ENCODE measurements at regions not wholly inside any gene's neighbourhood (a gene's known extent, or its start where the extent isn't known, plus 50 kb on each side); places are given as distances from the start of the nearest gene placed in this dataset.

DNA sequence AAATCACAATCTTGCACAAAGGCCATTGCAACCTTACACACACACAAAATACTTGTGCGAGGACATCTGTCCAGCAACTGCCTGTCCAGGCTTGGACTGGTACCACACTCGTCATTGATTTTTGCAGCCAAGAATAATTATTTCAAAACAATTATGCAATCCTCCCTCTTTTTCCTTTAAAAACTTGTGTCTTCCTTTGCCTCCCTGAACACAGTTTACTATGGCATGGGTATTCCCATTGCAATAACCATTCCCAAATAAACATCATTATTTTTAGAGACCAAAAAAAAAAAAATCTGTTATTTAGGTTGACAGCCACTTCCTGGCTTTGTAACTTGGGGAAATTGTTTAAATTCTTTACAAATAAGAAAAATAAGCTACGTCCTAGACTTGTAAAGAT is 54.0 kb downstream of the C11orf91 start:
- no peaks in the 10 kb centered on the region for H3K4me1 ChIP-seq (ENCODE audit: insufficient read depth)
- WGBS = 63% methylated on average over 3 of the region's 3 CpGs
- no peak overlapping the region for H3K27ac ChIP-seq (ENCODE audit: low read depth)
- no peak for DNase-seq (ENCODE audit: extremely low spot score)
- H3K36me3 ChIP-seq (ENCODE audit: insufficient read depth) = no peaks in the 10 kb centered on the region
- H3K4me3 ChIP-seq (ENCODE audit: low read depth, low read length) = no peak overlapping the region

DNA sequence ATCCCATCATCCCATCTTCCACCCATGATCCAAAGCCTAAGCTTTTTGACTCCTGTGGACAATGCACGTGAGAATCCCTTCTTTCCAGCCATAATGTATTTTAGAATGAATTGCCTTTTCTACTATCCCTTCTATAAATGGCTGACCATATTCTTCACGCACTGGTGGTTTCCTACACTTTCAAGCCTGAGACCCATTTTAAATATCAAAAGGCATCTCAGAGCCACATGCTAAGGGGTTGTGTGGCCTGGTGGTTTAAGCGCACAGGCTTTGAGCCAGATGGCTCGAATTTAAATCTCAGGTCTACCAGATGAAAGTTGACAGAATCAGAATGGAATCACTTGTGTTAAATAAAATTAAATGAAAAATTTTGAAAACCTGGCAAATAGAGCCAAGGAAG is 54.5 kb downstream of the C11orf91 start:
- WGBS = 93% methylated on average over 4 of the region's 4 CpGs
- DNase-seq (ENCODE audit: extremely low spot score) = no peak
- H3K36me3 ChIP-seq (ENCODE audit: insufficient read depth) = no peaks in the 10 kb centered on the region

DNA sequence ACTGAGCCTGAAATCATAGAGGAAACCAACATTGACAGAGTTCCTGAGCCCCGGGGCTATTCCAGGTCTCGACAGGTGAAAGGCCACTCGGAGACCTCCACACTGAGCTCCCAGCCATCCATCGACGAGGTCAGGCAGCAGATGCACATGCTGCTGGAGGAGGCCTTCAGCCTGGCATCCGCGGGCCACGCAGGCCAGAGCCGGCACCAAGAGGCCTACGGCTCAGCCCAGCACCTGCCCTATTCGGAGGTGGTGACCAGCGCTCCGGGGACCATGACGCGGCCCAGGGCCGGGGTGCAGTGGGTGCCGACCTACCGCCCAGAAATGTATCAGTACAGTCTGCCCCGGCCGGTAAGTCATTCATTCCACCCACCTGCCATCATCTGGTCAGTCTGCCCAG is 54.9 kb downstream of the C11orf91 start:
- Histone ChIP-seq H3K4me1 (ENCODE audit: insufficient read depth) (no peaks in the 10 kb centered on the region), H3K36me3 (ENCODE audit: insufficient read depth) (no peaks in the 10 kb centered on the region), H3K4me3 (ENCODE audit: low read depth, low read length) (no peak overlapping the region), H3K27ac (ENCODE audit: low read depth) (no peak overlapping the region)
- 94% methylated on average over 20 of the region's 20 CpGs for WGBS
- no peak for DNase-seq (ENCODE audit: extremely low spot score)

More for the DNA sequence above, 54.5 kb downstream of the C11orf91 start:
- Histone ChIP-seq H3K4me3 (ENCODE audit: low read depth, low read length) (no peak overlapping the region), H3K4me1 (ENCODE audit: insufficient read depth) (no peaks in the 10 kb centered on the region), H3K27ac (ENCODE audit: low read depth) (no peak overlapping the region)

DNA sequence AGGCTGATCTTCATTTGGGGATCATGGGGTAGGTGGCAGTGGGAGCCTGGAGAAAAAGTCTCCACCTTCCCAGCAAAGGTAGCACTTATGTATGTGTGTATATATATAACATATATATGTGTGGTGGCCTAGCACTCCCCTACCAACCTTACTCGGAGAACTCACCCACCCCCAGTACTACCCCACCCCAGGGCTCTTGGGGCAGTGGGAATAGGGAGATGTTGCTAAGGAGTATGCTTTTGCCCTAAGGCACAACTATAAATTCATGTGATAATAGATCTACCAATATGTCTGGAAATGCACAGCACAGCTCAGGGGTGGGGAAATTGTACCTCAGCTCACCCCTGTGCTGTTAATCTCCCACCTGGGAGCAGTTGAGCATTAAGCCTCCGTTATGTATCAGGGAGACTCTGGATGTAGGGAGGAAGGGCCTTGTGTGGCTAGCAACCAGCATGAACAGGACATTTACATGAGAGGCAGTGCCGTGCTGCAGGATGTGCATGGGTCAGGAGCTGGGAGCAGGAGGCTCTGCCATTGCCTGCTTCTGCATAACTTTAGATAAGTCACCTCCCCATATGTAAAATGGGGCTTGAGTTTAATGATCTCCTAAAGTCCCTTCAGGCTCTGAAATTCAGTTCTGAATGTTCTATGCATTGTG is 57.3 kb downstream of the C11orf91 start:
- 67% methylated on average over 3 of the region's 3 CpGs for WGBS

DNA sequence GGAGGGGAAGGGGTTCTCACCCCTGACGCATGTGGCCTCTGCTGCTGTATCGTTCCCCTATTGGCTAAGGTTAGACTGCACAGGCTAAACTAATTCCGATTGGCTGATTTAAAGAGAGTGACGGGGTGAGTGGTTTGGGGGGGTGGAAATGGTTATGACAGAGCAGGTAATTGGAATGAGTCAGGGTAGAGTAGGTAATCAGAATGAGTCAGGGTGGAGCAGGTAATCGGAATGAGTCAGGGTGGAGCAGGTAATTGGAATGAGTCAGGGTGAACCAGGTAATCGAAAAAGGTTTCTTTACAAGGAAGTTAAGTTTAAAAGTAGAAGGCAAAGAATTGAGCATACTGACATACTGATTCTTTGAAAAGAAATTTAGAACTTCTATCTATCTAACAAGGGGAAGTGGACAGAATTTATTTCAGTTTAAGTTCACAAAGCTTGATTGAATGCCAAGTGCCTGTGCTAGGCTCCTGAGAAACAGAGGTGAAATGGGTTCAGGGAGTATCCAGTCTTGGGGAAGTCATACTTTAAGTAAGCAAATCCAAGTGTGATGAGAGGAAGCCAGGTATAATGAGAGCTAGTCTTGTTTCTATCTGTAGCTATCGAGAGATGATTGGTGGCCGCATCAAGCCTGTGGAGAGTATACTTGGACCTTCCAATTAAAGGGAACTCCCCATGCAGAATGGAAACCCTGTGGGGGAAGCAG is 58.0 kb downstream of the C11orf91 start:
- Histone ChIP-seq H3K4me3 (ENCODE audit: low read depth, low read length) (no peak overlapping the region), H3K36me3 (ENCODE audit: insufficient read depth) (no peaks in the 10 kb centered on the region), H3K27ac (ENCODE audit: low read depth) (no peak overlapping the region), H3K4me1 (ENCODE audit: insufficient read depth) (no peaks in the 10 kb centered on the region)
- 89% methylated on average over 8 of the region's 8 CpGs for WGBS
- no peak for DNase-seq (ENCODE audit: extremely low spot score)

More for the DNA sequence above, 57.3 kb downstream of the C11orf91 start:
- Histone ChIP-seq H3K27ac (ENCODE audit: low read depth) (no peak overlapping the region), H3K4me3 (ENCODE audit: low read depth, low read length) (no peak overlapping the region), H3K36me3 (ENCODE audit: insufficient read depth) (no peaks in the 10 kb centered on the region), H3K4me1 (ENCODE audit: insufficient read depth) (no peaks in the 10 kb centered on the region)
- DNase-seq (ENCODE audit: extremely low spot score) = no peak

DNA sequence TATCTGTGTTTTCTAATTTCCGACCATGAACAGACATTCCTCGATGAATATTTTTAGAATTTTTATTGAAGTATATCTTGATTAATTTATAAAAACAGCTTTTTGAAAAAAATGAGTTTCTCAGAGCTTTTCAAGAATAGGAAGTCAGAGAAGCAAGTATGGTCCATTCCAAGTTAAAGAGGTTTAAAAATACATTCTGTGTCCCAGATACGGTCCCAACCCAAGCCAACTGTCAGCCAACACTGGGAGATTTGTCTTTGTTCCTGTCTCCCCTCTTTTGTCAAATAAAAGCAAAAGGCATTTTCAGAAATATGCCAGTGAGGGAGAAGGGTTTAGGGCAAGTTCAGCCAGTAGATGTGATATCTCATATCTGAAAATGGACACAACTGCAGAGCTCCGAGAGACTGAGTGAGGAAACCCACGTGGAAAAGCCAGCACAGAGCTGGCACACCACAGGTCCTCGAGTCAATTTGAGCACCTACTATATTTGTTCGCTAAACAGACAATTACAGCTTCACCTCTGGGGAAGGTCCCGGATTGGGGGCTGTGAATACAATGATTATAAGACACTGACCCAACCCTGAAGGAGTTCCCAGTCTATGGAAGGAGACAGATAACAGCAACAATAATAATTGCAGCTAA is 59.8 kb downstream of the C11orf91 start:
- no peak overlapping the region for H3K27ac ChIP-seq (ENCODE audit: low read depth)
- no peaks in the 10 kb centered on the region for H3K4me1 ChIP-seq (ENCODE audit: insufficient read depth)
- H3K36me3 ChIP-seq (ENCODE audit: insufficient read depth) = no peaks in the 10 kb centered on the region
- DNase-seq (ENCODE audit: extremely low spot score) = no peak
- H3K4me3 ChIP-seq (ENCODE audit: low read depth, low read length) = no peak overlapping the region
- WGBS = 45% methylated on average over 8 of the region's 8 CpGs

DNA sequence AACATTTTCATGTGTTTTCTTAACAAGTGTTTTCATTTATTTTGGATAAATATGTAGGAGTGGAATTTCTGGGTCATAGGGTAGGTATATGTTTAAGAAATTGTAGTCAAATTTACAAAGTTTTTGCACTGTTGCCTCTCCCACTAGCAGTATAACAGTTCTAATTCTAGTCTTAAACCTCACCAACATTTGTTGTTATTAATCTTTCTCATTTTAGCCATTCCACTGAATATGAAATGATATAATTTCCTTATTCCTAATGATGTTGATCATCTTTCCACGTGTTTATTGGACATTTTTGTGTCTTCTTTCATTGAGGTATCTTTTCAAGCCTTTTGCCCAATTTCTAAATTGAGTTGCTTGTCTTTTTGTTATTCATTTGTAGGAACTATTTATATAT is 62.0 kb downstream of the C11orf91 start:
- Histone ChIP-seq H3K36me3 (ENCODE audit: insufficient read depth) (no peaks in the 10 kb centered on the region), H3K4me1 (ENCODE audit: insufficient read depth) (no peaks in the 10 kb centered on the region), H3K4me3 (ENCODE audit: low read depth, low read length) (no peak overlapping the region), H3K27ac (ENCODE audit: low read depth) (no peak overlapping the region)
- WGBS = 41% methylated on average over 1 of the region's 1 CpG
- no peak for DNase-seq (ENCODE audit: extremely low spot score)

DNA sequence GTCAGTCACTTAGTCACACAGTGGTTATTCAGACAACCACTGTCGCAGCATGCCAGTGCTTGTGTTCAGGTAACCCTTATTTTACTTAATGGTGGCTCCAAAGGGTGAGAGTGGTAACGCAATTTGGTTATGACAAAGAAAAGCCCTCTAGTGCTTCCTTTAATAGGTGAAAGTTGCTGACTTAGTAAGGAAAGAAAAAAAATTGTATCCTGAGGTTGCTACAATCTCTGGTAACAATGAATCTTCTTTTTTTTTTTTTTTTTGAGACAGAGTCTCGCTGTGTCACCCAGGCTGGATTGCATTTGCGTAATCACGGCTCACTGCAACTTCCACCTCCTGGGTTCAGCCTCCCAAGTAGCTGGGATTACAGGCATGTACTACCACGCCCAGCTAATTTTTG is 64.5 kb downstream of the C11orf91 start:
- Histone ChIP-seq H3K4me1 (ENCODE audit: insufficient read depth) (no peaks in the 10 kb centered on the region), H3K27ac (ENCODE audit: low read depth) (no peak overlapping the region), H3K36me3 (ENCODE audit: insufficient read depth) (no peaks in the 10 kb centered on the region), H3K4me3 (ENCODE audit: low read depth, low read length) (no peak overlapping the region)
- DNase-seq (ENCODE audit: extremely low spot score) = no peak
- 86% methylated on average over 6 of the region's 6 CpGs for WGBS

DNA sequence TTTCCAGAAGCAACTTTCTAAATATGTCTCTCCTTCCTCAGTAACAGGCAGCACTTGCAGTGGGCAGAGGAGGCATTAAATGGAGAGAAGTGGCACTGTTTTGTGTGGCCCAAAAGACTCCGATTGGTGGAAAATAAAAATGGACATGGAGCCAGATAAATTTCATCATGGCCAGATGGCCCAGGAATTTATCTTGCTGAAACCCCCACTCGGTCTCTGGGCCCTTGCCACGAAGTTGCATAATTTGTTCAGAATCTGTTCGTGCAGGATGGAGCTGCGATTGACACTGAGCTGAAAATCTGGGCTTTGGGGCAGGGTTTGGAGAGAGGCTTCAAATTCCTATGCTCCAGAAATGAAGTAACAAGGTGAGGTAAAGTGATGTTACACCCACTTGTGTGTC is 65.5 kb downstream of the C11orf91 start:
- DNase-seq (ENCODE audit: extremely low spot score) = no peak
- no peaks in the 10 kb centered on the region for H3K36me3 ChIP-seq (ENCODE audit: insufficient read depth)
- H3K4me1 ChIP-seq (ENCODE audit: insufficient read depth) = no peaks in the 10 kb centered on the region
- H3K27ac ChIP-seq (ENCODE audit: low read depth) = no peak overlapping the region
- WGBS = 54% methylated on average over 5 of the region's 5 CpGs
- H3K4me3 ChIP-seq (ENCODE audit: low read depth, low read length) = no peak overlapping the region

DNA sequence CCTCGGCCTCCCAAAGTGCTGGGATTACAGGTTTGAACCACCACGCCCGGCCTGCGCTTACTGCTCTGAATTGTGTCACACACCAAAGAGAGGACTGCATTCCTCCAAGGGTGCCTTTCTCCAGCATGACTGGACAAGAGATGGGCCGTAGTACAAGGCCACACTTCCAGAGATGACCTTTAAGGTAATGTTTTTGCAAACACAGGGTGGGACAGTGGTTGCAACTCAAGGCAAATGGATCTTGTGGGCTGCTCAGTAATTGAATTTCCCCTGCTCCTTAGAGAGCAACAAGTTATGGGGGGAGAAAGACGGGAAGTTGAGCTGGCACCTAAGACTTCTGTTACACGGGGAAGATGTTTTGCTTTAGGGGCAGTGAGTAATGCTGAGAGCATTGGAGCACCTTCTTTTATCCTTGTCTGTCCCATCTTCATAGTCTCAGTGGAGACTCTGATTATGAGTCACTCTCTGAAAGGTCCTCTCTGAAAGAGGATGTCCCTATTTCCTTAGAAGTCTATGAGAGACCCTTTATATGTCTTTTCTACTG is 66.3 kb downstream of the C11orf91 start:
- Histone ChIP-seq H3K4me3 (ENCODE audit: low read depth, low read length) (no peak overlapping the region), H3K4me1 (ENCODE audit: insufficient read depth) (no peaks in the 10 kb centered on the region), H3K36me3 (ENCODE audit: insufficient read depth) (no peaks in the 10 kb centered on the region), H3K27ac (ENCODE audit: low read depth) (no peak overlapping the region)
- DNase-seq (ENCODE audit: extremely low spot score) = no peak
- WGBS = 81% methylated on average over 7 of the region's 7 CpGs

DNA sequence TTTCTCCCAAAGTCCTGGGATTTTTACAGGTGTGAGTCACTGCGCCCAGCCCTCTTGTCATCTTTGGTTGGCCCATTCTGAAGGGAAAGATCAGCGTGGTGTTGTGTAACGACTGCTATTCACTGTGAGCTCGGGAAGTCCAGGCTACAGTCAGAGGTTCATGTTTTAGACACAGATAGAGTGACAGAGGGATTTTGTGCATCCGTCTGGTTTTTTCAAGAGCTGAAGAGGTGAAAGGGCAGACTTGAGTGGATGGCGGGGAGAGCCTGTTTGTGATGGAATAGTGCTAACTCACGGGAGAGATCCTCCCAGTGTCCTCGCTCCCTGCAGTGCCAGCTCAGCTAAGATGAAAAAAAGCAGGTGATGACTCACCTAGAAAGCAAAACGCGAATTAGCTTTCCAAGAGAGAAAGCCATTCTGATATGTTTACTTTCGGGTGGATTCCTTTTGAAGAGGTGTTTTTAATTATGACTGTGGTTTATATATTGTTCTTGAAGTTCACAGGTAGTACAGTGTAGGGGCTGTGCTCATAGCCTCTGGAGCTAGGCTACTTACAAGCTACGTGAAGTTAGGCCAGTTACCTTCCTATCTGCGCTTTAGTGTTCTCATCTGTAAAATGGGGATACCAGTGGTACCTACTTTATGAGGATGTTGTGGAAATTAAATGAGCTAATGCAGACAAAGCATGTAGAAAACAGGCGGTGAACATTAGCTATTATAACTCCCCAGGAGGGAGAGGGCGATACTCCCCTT is 67.2 kb downstream of the C11orf91 start:
- Histone ChIP-seq H3K4me1 (ENCODE audit: insufficient read depth) (no peaks in the 10 kb centered on the region), H3K27ac (ENCODE audit: low read depth) (no peak overlapping the region), H3K4me3 (ENCODE audit: low read depth, low read length) (no peak overlapping the region), H3K36me3 (ENCODE audit: insufficient read depth) (no peaks in the 10 kb centered on the region)
- WGBS = 74% methylated on average over 15 of the region's 15 CpGs
- DNase-seq (ENCODE audit: extremely low spot score) = no peak

DNA sequence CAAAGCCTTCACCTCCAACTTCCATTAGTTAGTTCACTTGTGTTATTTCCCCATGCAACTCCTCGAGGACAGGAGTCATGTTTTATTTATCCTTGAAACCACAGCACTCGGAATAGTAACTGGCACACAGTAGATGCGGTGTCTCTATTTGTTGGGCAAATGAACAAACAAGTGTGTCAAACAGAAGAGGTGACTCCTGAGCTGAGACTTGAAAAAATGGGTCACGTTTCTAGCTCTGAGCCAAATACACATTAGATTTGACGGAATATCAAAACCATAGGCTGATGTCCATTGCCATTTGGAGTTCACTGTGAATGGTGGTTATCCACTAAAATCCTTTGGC is 68.9 kb downstream of the C11orf91 start:
- 75% methylated on average over 5 of the region's 5 CpGs for WGBS
- Histone ChIP-seq H3K36me3 (ENCODE audit: insufficient read depth) (no peaks in the 10 kb centered on the region), H3K4me1 (ENCODE audit: insufficient read depth) (no peaks in the 10 kb centered on the region), H3K4me3 (ENCODE audit: low read depth, low read length) (no peak overlapping the region), H3K27ac (ENCODE audit: low read depth) (no peak overlapping the region)
- DNase-seq (ENCODE audit: extremely low spot score) = no peak

DNA sequence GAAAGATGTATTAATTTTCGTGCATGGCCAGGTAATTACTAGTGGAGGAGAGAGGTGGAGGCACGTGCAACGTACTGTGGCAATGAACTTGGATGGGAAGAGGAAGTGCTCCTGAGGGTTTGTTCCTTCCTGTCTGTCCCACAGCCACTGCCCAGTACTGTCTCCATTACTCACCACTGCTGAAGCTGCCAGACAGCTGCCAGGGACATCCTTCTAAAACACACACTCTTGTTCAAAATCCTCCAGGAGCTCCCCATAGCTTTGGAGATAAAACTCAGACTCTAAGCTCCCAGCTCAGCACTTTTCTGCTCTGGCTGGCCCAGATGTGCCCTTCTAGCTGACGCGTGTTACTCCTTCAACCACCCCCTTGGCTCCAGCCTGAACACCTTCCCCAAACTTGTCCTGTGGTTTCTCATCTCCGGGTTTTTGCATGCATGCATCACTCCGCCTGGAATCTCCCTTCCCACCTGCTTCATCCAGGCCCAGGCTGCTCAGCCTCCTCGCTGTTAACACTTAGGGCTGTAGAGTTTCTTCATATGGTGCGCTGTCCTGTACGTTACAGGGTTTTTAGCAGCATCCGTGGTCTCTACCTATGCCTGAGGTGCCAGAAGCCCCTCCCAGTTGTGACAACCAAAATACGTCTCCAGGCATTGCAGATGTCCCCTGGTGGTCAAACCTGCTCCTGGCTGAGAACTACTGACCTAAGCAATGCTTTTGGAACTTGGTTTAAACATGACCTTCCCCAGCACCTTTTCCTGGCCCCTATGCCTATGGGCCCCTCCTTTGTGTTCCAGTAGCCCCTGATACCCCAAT is 69.5 kb downstream of the C11orf91 start:
- WGBS = 86% methylated on average over 12 of the region's 12 CpGs
- H3K4me3 ChIP-seq (ENCODE audit: low read depth, low read length) = no peak overlapping the region
- no peaks in the 10 kb centered on the region for H3K36me3 ChIP-seq (ENCODE audit: insufficient read depth)
- DNase-seq (ENCODE audit: extremely low spot score) = no peak
- H3K4me1 ChIP-seq (ENCODE audit: insufficient read depth) = no peaks in the 10 kb centered on the region
- H3K27ac ChIP-seq (ENCODE audit: low read depth) = no peak overlapping the region
